ENCODE measurements at regions not wholly inside any gene's neighbourhood (a gene's known extent, or its start where the extent isn't known, plus 50 kb on each side); places are given as distances from the start of the nearest gene placed in this dataset.
A peak's percentile ranks its signal among the peaks of the same experiment; 100 is the strongest.
"Not testable (repeated sequence)": the region's sequence is repeated elsewhere in the genome, so short reads cannot be mapped to it uniquely, and the experiment has no call there.

DNA sequence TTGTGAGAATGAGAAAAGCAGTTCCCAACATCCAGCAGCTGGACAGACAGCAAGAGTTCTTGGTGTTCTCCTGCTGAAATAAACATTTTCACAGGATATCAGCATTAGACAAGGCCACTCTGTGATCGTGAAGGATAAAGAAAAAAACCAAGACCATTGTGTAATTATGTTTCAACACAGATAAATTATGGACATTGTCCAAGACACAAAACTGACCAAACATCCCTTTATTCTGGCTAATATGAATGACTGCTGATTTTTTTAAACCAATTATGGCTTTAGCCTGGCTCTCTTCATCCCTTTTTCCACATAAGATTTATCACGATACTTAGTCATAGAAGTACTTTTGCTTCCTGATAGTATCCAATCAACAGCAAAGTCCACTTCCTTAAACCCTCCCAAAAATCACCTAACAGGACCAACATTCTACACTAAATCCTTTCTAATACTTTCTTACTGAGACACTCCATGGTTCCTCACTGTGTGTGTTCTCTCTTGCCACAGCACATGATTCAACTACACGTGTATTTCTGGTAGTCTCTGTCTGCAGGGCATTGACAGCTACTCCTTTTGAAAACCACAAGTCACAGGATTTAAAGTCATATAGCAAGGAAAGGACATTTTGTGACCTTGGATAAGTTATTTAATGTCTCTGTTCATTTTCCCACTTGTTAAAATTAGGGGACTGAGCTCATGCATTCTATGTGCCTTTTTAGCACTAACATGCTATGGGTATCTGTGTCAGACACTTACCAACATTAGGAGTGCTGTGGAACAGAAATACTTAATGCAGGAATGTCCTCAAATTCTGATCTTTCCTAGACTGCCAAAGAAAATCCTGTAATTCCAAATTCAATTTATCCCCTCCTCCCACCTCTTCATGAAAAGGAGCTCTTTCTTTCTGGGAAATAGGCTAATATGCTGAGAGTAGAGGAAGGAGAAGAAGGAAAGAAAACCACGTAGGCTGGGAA is 137.2 kb upstream of the PGRMC2 start:
- Histone ChIP-seq H3K27me3 (ENCODE audit: insufficient read depth, low read length) (no peaks in the 10 kb centered on the region), H3K79me2 (ENCODE audit: control insufficient read depth, insufficient read depth, low read length, unreplicated experiment) (no peaks in the 10 kb centered on the region), H3K4me1 (ENCODE audit: control insufficient read depth, insufficient read depth, low read length, unreplicated experiment) (peaks cover 12% of the 10 kb centered on the region), H2AFZ (ENCODE audit: low read length, unreplicated experiment) (no peak overlapping the region), H3K27ac (ENCODE audit: low read depth, low read length) (no peak overlapping the region), H3K36me3 (ENCODE audit: insufficient read depth, low read length) (no peaks in the 10 kb centered on the region), H3K4me3 (ENCODE audit: low read depth, low read length) (no peak overlapping the region)

DNA sequence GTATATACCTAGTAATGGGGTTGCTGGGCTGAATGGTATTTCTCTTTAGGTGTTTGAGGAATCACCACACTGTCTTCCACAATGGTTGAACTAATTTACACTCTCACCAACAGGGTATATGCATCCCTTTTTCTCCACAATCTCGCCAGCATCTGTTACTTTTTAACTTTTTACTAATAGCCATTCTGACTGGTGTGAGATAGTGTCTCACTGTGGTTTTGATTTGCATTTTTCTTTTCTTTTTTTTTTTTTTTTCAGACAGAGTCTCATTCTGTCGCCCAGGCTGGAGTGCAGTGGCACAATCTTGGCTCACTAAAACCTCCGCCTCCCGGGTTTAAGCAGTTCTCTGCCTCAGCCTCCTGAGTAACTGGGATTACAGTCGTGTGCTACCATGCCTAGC is 134.7 kb upstream of the PGRMC2 start:
- not testable (repeated sequence) for H3K4me3 ChIP-seq (ENCODE audit: low read depth, low read length); H3K36me3 ChIP-seq (ENCODE audit: insufficient read depth, low read length); H2AFZ ChIP-seq (ENCODE audit: low read length, unreplicated experiment); H3K27ac ChIP-seq (ENCODE audit: low read depth, low read length); H3K27me3 ChIP-seq (ENCODE audit: insufficient read depth, low read length); H3K4me1 ChIP-seq (ENCODE audit: control insufficient read depth, insufficient read depth, low read length, unreplicated experiment); H3K79me2 ChIP-seq (ENCODE audit: control insufficient read depth, insufficient read depth, low read length, unreplicated experiment)

DNA sequence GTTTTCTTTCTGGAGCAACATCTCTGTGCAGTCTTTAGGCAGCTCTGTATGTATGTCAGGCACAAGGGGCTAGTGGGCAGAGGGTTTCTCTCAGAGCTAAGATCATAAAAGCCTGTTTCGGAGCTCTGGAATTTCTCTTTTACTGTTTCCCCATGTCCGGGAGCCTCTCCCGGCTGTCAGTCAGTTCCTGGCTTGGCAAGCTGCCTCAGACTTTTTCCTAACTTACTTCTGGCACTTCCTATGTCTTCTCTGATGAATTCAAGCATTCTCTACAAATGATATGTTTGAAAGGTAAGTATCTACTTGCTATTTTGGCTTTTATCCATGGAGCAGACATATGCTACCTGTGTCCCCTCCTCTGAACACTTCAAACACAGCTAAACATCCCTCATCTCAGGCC is 129.3 kb upstream of the PGRMC2 start:
- H3K79me2 ChIP-seq (ENCODE audit: control insufficient read depth, insufficient read depth, low read length, unreplicated experiment) = no peaks in the 10 kb centered on the region
- no peak overlapping the region for H3K4me3 ChIP-seq (ENCODE audit: low read depth, low read length)
- H2AFZ ChIP-seq (ENCODE audit: low read length, unreplicated experiment) = no peak overlapping the region
- H3K27ac ChIP-seq (ENCODE audit: low read depth, low read length) = no peak overlapping the region
- no peaks in the 10 kb centered on the region for H3K27me3 ChIP-seq (ENCODE audit: insufficient read depth, low read length)
- H3K4me1 ChIP-seq (ENCODE audit: control insufficient read depth, insufficient read depth, low read length, unreplicated experiment) = no peaks in the 10 kb centered on the region
- H3K36me3 ChIP-seq (ENCODE audit: insufficient read depth, low read length) = no peaks in the 10 kb centered on the region

DNA sequence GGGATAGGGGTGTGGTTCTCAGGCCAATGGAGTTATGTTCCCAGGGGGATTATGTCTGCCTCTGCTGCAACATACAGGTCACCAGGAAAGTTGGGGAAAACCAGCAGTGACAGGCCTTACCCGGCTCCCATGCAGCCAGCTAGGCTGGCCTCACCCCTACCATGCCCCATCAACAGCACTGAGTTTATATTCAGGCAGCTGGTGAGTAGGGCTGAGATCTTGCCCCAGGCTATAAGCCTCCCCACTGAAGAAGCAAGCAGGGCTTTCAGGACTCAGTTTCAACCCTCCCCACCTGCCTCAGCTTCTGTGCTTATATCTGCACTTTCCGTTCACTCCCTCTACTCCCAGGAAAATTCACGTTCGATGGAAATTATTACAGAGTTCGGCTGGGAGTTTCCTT is 122.4 kb upstream of the PGRMC2 start:
- Histone ChIP-seq H3K36me3 (ENCODE audit: insufficient read depth, low read length) (no peaks in the 10 kb centered on the region), H3K79me2 (ENCODE audit: control insufficient read depth, insufficient read depth, low read length, unreplicated experiment) (no peaks in the 10 kb centered on the region), H3K4me3 (ENCODE audit: low read depth, low read length) (no peak overlapping the region), H3K27me3 (ENCODE audit: insufficient read depth, low read length) (no peaks in the 10 kb centered on the region), H3K4me1 (ENCODE audit: control insufficient read depth, insufficient read depth, low read length, unreplicated experiment) (no peaks in the 10 kb centered on the region), H2AFZ (ENCODE audit: low read length, unreplicated experiment) (no peak overlapping the region), H3K27ac (ENCODE audit: low read depth, low read length) (no peak overlapping the region)

DNA sequence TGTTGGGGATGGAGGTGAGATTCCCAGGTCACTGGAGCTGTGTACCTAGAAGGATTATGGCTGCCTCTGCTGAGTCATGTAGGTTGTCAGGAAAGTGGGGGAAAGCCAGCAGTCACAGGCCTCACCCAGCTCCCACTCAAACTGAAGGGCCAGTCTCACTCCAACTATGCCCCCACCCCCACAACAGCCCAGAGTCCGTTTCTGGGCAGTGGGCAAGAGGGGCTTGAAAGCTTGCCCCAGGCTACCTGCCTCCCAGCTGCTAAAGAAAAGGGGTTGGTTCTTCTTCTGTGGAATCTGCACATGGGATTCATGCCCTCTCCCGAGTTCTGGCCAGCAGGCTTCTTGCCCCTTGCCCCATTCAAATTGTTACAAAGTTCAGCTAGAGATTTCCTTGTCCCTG is 116.0 kb upstream of the PGRMC2 start:
- no peaks in the 10 kb centered on the region for H3K36me3 ChIP-seq (ENCODE audit: insufficient read depth, low read length)
- no peak overlapping the region for H3K4me3 ChIP-seq (ENCODE audit: low read depth, low read length)
- H3K27me3 ChIP-seq (ENCODE audit: insufficient read depth, low read length) = no peaks in the 10 kb centered on the region
- no peaks in the 10 kb centered on the region for H3K4me1 ChIP-seq (ENCODE audit: control insufficient read depth, insufficient read depth, low read length, unreplicated experiment)
- no peak overlapping the region for H2AFZ ChIP-seq (ENCODE audit: low read length, unreplicated experiment)
- no peak overlapping the region for H3K27ac ChIP-seq (ENCODE audit: low read depth, low read length)
- no peaks in the 10 kb centered on the region for H3K79me2 ChIP-seq (ENCODE audit: control insufficient read depth, insufficient read depth, low read length, unreplicated experiment)

DNA sequence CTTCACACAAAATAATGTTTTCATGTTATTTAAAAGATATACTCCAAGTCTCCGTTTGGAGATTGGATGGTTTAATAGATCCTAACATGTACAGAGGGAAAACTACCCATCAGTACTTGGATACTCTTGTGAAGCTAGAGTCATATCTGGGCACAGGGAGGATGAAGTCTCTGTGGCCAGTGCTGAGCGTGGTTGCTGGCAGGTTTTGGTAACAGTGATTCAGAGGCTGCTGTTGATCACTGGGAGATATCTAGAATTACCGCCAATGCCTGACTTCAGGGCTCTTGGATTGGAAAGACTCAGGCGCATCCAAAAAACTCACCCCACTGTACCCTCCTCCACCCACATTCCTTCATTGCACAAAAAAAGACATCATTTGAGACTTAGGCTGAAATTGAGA is 107.2 kb upstream of the PGRMC2 start:
- Histone ChIP-seq H3K4me3 (ENCODE audit: low read depth, low read length) (no peak overlapping the region), H3K27ac (ENCODE audit: low read depth, low read length) (no peak overlapping the region), H3K4me1 (ENCODE audit: control insufficient read depth, insufficient read depth, low read length, unreplicated experiment) (peaks cover 17% of the 10 kb centered on the region), H3K36me3 (ENCODE audit: insufficient read depth, low read length) (no peaks in the 10 kb centered on the region), H3K27me3 (ENCODE audit: insufficient read depth, low read length) (no peaks in the 10 kb centered on the region), H2AFZ (ENCODE audit: low read length, unreplicated experiment) (no peak overlapping the region), H3K79me2 (ENCODE audit: control insufficient read depth, insufficient read depth, low read length, unreplicated experiment) (no peaks in the 10 kb centered on the region)

DNA sequence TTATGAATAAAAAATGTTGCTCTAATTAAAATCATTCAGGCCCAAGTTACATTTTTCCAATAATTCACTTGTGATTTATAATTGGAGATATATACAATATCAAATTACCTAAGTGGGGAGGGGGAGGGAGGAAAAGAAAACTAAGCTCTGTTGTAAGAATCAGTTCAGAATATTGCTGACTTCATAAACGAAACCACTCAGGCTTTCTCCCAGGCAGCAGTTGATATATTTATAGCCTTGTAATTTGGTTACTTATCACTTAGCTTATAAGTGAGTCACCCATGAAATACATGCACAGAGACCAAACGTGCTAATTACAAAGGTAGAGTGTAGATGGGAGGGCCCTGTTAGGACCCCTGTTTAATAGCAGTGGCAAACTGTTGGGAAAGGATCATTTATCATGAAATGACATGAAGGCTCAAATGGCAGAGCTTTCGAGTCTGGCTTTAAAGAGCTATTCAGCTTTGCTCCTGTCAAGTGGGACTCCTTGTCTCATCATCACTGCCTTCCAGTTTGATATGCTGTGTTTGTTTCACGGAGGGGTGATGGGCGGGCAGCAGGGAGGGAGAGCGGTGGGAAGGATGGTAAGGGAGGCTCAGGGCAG is 105.6 kb upstream of the PGRMC2 start:
- no peak overlapping the region for H3K4me3 ChIP-seq (ENCODE audit: low read depth, low read length)
- no peaks in the 10 kb centered on the region for H3K36me3 ChIP-seq (ENCODE audit: insufficient read depth, low read length)
- peaks cover 22% of the 10 kb centered on the region for H3K4me1 ChIP-seq (ENCODE audit: control insufficient read depth, insufficient read depth, low read length, unreplicated experiment)
- no peaks in the 10 kb centered on the region for H3K79me2 ChIP-seq (ENCODE audit: control insufficient read depth, insufficient read depth, low read length, unreplicated experiment)
- H3K27me3 ChIP-seq (ENCODE audit: insufficient read depth, low read length) = no peaks in the 10 kb centered on the region
- H3K27ac ChIP-seq (ENCODE audit: low read depth, low read length) = no peak overlapping the region
- peak overlapping the region; percentile 34 for H2AFZ ChIP-seq (ENCODE audit: low read length, unreplicated experiment)

DNA sequence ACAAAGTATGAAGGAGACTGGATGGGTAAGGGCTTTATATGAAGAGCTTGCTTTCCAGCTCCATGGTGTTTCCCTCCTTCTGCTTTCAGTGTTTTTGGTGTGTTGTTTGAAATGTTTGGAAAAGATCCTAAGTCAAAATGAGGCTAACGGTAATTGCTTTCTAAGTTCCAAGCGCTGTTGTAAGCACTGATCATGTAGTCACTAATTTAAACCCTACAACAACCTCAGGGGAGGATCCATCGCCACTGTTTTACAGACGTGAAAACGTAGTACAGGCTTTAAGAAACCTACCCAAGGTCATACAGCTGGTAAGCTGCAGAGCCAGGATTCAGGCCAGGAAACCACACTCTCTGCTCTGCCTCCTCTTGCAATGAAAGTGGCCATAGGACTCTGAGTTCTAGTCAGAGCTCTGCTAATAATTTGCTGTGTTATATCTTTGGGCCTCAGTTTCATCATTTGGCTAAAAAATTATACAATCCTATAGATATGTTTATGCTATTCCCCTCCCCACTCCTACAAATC is 102.9 kb upstream of the PGRMC2 start:
- H3K4me1 ChIP-seq (ENCODE audit: control insufficient read depth, insufficient read depth, low read length, unreplicated experiment) = peaks cover 48% of the 10 kb centered on the region
- no peak overlapping the region for H2AFZ ChIP-seq (ENCODE audit: low read length, unreplicated experiment)
- H3K79me2 ChIP-seq (ENCODE audit: control insufficient read depth, insufficient read depth, low read length, unreplicated experiment) = no peaks in the 10 kb centered on the region
- no peaks in the 10 kb centered on the region for H3K36me3 ChIP-seq (ENCODE audit: insufficient read depth, low read length)
- no peak overlapping the region for H3K4me3 ChIP-seq (ENCODE audit: low read depth, low read length)
- H3K27me3 ChIP-seq (ENCODE audit: insufficient read depth, low read length) = no peaks in the 10 kb centered on the region
- H3K27ac ChIP-seq (ENCODE audit: low read depth, low read length) = no peak overlapping the region

DNA sequence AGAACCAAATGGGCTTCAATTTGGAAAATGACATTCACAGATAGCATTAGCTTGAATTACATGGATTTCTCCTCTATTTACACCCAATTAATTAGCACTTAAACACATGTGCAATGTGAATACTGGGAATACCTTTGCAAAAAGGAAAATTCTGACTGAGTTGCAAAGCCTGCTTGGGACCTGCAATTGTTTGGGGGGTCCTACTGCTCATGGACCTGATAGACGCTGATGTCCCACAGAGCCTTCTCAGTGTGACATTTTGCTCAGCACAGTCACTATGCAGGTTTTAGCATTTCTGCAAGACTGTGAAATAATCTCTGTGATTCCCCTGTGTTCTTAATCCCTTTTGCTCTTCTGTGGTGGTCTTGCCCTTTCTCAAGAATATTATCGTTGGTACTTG is 101.2 kb upstream of the PGRMC2 start:
- Histone ChIP-seq H2AFZ (ENCODE audit: low read length, unreplicated experiment) (no peak overlapping the region), H3K4me3 (ENCODE audit: low read depth, low read length) (no peak overlapping the region), H3K36me3 (ENCODE audit: insufficient read depth, low read length) (no peaks in the 10 kb centered on the region), H3K4me1 (ENCODE audit: control insufficient read depth, insufficient read depth, low read length, unreplicated experiment) (peaks cover 65% of the 10 kb centered on the region), H3K27me3 (ENCODE audit: insufficient read depth, low read length) (no peaks in the 10 kb centered on the region), H3K79me2 (ENCODE audit: control insufficient read depth, insufficient read depth, low read length, unreplicated experiment) (no peaks in the 10 kb centered on the region), H3K27ac (ENCODE audit: low read depth, low read length) (no peak overlapping the region)

DNA sequence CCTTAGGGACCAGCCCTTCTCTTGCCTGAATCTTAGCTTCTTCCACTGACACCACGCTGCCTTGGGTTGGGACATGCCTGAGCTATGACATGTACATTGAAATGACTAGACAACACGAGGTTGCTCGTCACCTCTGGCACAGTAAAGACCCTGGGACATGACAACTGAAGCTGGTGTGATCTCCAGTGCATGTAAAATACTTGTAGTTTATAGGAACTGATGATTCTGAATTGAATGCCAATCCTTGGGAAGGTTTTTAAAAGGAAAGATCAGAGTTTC is 100.7 kb upstream of the PGRMC2 start:
- H2AFZ ChIP-seq (ENCODE audit: low read length, unreplicated experiment) = no peak overlapping the region
- H3K27ac ChIP-seq (ENCODE audit: low read depth, low read length) = no peak overlapping the region
- no peak overlapping the region for H3K4me3 ChIP-seq (ENCODE audit: low read depth, low read length)
- H3K4me1 ChIP-seq (ENCODE audit: control insufficient read depth, insufficient read depth, low read length, unreplicated experiment) = peaks cover 65% of the 10 kb centered on the region
- H3K79me2 ChIP-seq (ENCODE audit: control insufficient read depth, insufficient read depth, low read length, unreplicated experiment) = no peaks in the 10 kb centered on the region
- H3K36me3 ChIP-seq (ENCODE audit: insufficient read depth, low read length) = no peaks in the 10 kb centered on the region
- H3K27me3 ChIP-seq (ENCODE audit: insufficient read depth, low read length) = no peaks in the 10 kb centered on the region

All from ACC112 (cell line).